Neural progenitor cell (in vitro differentiated cells): ENCODE measurements at regions not wholly inside any gene's neighbourhood (a gene's known extent, or its start where the extent isn't known, plus 50 kb on each side); places are given as distances from the start of the nearest gene placed in this dataset.

Source experiments
- DNase-seq: peaks from one replicate; pipeline ENCODE4 v3.0.0-alpha.2; 2016; ENCODE audit warnings: low spot score
- H2AFZ ChIP-seq: fragments of 200-600 bp; sonication (generic); replicated peaks from 2 replicates; pipeline ENCODE4 v1.6.1; 2016; ENCODE audit warnings: antibody characterized with exemption
- H3F3A ChIP-seq: fragments of 200-600 bp; sonication (generic); 2 replicates; pipeline ENCODE4 v1.6.1; 2016; ENCODE audit warnings: antibody characterized with exemption, low read depth
- H3K27ac ChIP-seq: fragments of 200-600 bp; sonication (generic); 2 replicates; pipeline ENCODE4 v1.5.1; 2016; ENCODE audit warnings: mild to moderate bottlenecking
- H3K27me3 ChIP-seq: fragments of 200-600 bp; sonication (generic); 2 replicates; pipeline ENCODE4 v1.6.1; 2016; ENCODE audit warnings: mild to moderate bottlenecking, moderate library complexity
- H3K36me3 ChIP-seq: fragments of 200-600 bp; sonication (generic); 2 replicates; pipeline ENCODE4 v1.5.1; 2016
- H3K4me1 ChIP-seq: fragments of 200-600 bp; sonication (generic); 2 replicates; pipeline ENCODE4 v1.6.1; 2016; ENCODE audit warnings: mixed run types
- H3K4me2 ChIP-seq: fragments of 200-600 bp; sonication (generic); 2 replicates; pipeline ENCODE4 v1.6.1; 2016
- H3K4me3 ChIP-seq: fragments of 200-600 bp; sonication (generic); 2 replicates; pipeline ENCODE4 v1.5.1; 2016
- H3K79me2 ChIP-seq: fragments of 200-600 bp; sonication (generic); 2 replicates; pipeline ENCODE4 v1.6.1; 2016; ENCODE audit warnings: low read depth
- H3K9ac ChIP-seq: fragments of 200-600 bp; sonication (generic); 2 replicates; pipeline ENCODE4 v1.6.1; 2016
- H3K9me3 ChIP-seq: fragments of 200-600 bp; sonication (generic); 2 replicates; pipeline ENCODE4 v1.5.1; 2016; ENCODE audit warnings: low read depth
- H4K20me1 ChIP-seq: fragments of 200-600 bp; sonication (generic); 2 replicates; pipeline ENCODE4 v1.6.1; 2016; ENCODE audit warnings: low read depth
- H3K27ac Mint-ChIP-seq: 3 replicates; pipeline ENCODE4 v1.8.0; 2021; ENCODE audit warnings: mixed read lengths
- H3K27me3 Mint-ChIP-seq: 2 replicates; pipeline ENCODE4 v1.8.0; 2022; ENCODE audit warnings: low read depth, mild to moderate bottlenecking, inconsistent platforms, moderate library complexity, mixed read lengths; ENCODE audit not compliant: insufficient read depth
- H3K36me3 Mint-ChIP-seq: 3 replicates; pipeline ENCODE4 v1.8.0; 2021; ENCODE audit warnings: mixed read lengths
- H3K4me1 Mint-ChIP-seq: 3 replicates; pipeline ENCODE4 v1.8.0; 2021; ENCODE audit warnings: mixed read lengths
- H3K4me3 Mint-ChIP-seq: 3 replicates; pipeline ENCODE4 v1.8.0; 2021; ENCODE audit warnings: mild to moderate bottlenecking, moderate library complexity, mixed read lengths
- H3K9me3 Mint-ChIP-seq: 3 replicates; pipeline ENCODE4 v1.8.0; 2020; ENCODE audit warnings: mixed read lengths
- EZH2 ChIP-seq: fragments of 200-600 bp; sonication (generic); IDR thresholded peaks from 2 replicates; pipeline ENCODE4 v1.6.1; 2017; ENCODE audit warnings: antibody characterized with exemption, mild to moderate bottlenecking, moderate library complexity
- EZH2phosphoT487 ChIP-seq: fragments of 200-600 bp; sonication (generic); IDR thresholded peaks from 2 replicates; pipeline ENCODE4 v1.6.1; 2017; ENCODE audit warnings: antibody characterized with exemption
- TF ChIP-seq, protein P1 (sequence below): fragments of 200-600 bp; sonication (generic); IDR thresholded peaks from 2 replicates; pipeline ENCODE4 v1.5.1; 2017; ENCODE audit warnings: antibody characterized with exemption, mild to moderate bottlenecking

DNA sequence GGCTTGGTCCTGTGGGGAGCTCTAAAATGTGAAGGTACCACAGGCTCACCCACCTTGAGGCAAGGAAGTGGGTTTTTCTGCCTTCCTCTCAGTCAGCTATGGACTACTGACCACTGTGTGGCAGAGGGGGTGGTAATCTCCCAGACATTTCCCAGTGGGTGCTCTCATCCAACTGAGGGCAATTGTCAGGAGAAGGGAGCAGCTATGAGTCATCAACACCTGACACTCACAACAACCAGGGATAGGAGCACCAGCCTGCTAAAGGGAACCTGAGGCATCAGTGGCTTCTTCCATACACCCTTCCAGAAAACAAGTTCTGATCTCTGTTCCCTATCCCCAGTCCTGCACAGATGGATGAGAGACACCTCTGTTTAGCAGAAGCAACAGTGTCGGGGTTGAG lies 468.8 kb downstream of the BCOR start:
- no peaks in the 10 kb centered on the region for H3K79me2 ChIP-seq
- no peaks in the 10 kb centered on the region for H3K36me3 ChIP-seq
- no peak for DNase-seq
- no peak overlapping the region for H3K9ac ChIP-seq
- no peak overlapping the region for H3K27ac ChIP-seq
- no peaks in the 10 kb centered on the region for H4K20me1 ChIP-seq
- Mint-ChIP-seq H3K4me3 (no peak overlapping the region), H3K4me1 (no peaks in the 10 kb centered on the region), H3K36me3 (no peaks in the 10 kb centered on the region), H3K27ac (no peak overlapping the region), H3K9me3 (peaks cover 16% of the 10 kb centered on the region), H3K27me3 (peaks cover 4% of the 10 kb centered on the region)
- H3F3A ChIP-seq, result no peaks in the 10 kb centered on the region
- no peak overlapping the region for H3K4me2 ChIP-seq
- H2AFZ ChIP-seq, result no peak overlapping the region
- no peak overlapping the region for H3K4me3 ChIP-seq
- no peaks in the 10 kb centered on the region for H3K9me3 ChIP-seq
- no peaks in the 10 kb centered on the region for H3K4me1 ChIP-seq
- no peak for TF ChIP-seq EZH2phosphoT487
- TF ChIP-seq, protein P1, sequence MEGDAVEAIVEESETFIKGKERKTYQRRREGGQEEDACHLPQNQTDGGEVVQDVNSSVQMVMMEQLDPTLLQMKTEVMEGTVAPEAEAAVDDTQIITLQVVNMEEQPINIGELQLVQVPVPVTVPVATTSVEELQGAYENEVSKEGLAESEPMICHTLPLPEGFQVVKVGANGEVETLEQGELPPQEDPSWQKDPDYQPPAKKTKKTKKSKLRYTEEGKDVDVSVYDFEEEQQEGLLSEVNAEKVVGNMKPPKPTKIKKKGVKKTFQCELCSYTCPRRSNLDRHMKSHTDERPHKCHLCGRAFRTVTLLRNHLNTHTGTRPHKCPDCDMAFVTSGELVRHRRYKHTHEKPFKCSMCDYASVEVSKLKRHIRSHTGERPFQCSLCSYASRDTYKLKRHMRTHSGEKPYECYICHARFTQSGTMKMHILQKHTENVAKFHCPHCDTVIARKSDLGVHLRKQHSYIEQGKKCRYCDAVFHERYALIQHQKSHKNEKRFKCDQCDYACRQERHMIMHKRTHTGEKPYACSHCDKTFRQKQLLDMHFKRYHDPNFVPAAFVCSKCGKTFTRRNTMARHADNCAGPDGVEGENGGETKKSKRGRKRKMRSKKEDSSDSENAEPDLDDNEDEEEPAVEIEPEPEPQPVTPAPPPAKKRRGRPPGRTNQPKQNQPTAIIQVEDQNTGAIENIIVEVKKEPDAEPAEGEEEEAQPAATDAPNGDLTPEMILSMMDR, result no peak
- TF ChIP-seq EZH2, result no peak
- no peaks in the 10 kb centered on the region for H3K27me3 ChIP-seq

DNA sequence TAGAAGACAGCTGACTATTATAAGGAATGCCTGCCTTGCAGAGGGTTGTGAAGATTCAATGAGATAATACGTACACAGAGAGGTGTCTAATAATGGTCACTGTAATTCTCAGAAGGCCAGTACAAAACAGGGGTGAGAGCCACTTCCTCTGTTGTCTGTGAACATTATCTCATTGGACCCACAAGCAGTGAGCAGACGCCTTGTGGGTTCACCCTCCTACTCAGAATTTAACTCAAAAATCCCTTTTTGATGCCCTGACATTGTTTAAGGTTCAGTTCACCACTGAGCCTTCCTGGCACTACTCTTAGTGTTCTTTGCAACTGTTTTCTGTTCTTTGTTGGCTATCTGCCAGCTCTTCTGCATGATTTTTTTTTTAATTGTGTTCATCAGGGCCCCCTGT lies 467.4 kb downstream of the BCOR start:
- Histone ChIP-seq H3F3A (no peaks in the 10 kb centered on the region), H3K4me1 (no peaks in the 10 kb centered on the region), H4K20me1 (no peaks in the 10 kb centered on the region), H3K36me3 (no peaks in the 10 kb centered on the region), H2AFZ (no peak overlapping the region), H3K9ac (no peak overlapping the region), H3K4me3 (no peak overlapping the region), H3K9me3 (no peaks in the 10 kb centered on the region), H3K79me2 (no peaks in the 10 kb centered on the region), H3K27ac (no peak overlapping the region), H3K4me2 (no peak overlapping the region), H3K27me3 (no peaks in the 10 kb centered on the region)
- H3K27ac Mint-ChIP-seq, result no peak overlapping the region
- DNase-seq, result no peak
- TF ChIP-seq EZH2 (no peak), EZH2phosphoT487 (no peak)
- TF ChIP-seq, protein P1, result no peak
- peaks cover 4% of the 10 kb centered on the region for H3K27me3 Mint-ChIP-seq
- H3K36me3 Mint-ChIP-seq, result no peaks in the 10 kb centered on the region
- no peaks in the 10 kb centered on the region for H3K4me1 Mint-ChIP-seq
- no peak overlapping the region for H3K4me3 Mint-ChIP-seq
- H3K9me3 Mint-ChIP-seq, result peaks cover 13% of the 10 kb centered on the region

DNA sequence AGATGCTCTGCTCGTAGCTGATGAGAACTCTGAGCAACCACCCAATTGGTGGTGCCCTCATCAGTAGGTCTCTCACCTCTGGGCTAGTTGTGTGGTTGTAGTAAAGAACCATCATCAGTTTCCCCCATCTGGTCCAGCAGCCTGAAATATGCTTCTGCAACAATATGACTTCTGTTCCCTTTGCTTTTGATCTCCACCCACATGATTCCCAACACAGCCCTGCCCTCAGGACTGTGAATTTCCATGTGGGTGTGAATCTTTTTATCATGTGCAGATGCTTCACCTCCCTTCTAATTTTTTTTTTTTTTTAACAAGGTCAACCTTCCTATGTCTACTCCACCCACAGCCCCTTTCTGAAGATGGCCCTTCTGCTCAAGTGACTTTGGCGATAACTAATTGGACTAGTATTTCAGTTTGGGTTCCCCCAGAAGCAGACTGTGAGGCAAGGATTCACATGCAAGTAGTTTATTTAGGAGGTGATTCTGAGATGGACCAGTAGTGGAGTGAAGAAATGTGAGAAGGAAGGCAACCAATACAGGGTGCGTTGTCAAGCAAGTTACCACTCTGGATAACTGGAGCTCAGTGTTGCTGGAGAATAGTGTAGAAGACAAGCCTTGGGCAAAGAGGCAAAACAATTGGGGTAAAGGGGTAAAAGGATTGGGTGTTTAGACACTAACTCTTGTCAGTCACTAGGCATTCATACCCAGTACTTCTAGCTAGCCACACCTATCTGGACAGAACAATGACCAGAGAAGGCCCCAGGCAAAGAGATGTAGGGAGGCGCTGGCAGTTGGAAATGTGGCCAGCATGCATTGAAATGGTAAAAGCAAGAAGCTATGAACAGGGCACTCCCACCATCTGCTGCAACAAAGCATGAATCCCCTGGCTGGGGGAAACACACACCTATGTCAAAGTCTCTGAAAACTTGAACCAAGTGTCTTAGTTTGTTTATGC lies 466.2 kb downstream of the BCOR start:
- Histone ChIP-seq H3K36me3 (no peaks in the 10 kb centered on the region), H3K4me2 (no peak overlapping the region), H3F3A (no peaks in the 10 kb centered on the region), H4K20me1 (no peaks in the 10 kb centered on the region), H3K9me3 (no peaks in the 10 kb centered on the region), H3K4me3 (no peak overlapping the region), H3K79me2 (no peaks in the 10 kb centered on the region), H3K27ac (no peak overlapping the region), H3K9ac (no peak overlapping the region), H3K4me1 (no peaks in the 10 kb centered on the region), H3K27me3 (no peaks in the 10 kb centered on the region), H2AFZ (no peak overlapping the region)
- Mint-ChIP-seq H3K9me3 (peaks cover 13% of the 10 kb centered on the region), H3K27ac (no peak overlapping the region), H3K36me3 (no peaks in the 10 kb centered on the region), H3K27me3 (no peaks in the 10 kb centered on the region), H3K4me3 (no peak overlapping the region), H3K4me1 (no peaks in the 10 kb centered on the region)
- no peak for TF ChIP-seq EZH2phosphoT487
- TF ChIP-seq, protein P1, result no peak
- TF ChIP-seq EZH2, result no peak
- no peak for DNase-seq
